ENCODE measurements at regions not wholly inside any gene's neighbourhood (a gene's known extent, or its start where the extent isn't known, plus 50 kb on each side); places are given as distances from the start of the nearest gene placed in this dataset.
A peak's percentile ranks its signal among the peaks of the same experiment; 100 is the strongest.
"Not testable (repeated sequence)": the region's sequence is repeated elsewhere in the genome, so short reads cannot be mapped to it uniquely, and the experiment has no call there.

- no peak for DNase-seq
These were observed 742.5 kb downstream of the TBC1D22A start for GRCh38 chr22:47504962-47505361.

DNA sequence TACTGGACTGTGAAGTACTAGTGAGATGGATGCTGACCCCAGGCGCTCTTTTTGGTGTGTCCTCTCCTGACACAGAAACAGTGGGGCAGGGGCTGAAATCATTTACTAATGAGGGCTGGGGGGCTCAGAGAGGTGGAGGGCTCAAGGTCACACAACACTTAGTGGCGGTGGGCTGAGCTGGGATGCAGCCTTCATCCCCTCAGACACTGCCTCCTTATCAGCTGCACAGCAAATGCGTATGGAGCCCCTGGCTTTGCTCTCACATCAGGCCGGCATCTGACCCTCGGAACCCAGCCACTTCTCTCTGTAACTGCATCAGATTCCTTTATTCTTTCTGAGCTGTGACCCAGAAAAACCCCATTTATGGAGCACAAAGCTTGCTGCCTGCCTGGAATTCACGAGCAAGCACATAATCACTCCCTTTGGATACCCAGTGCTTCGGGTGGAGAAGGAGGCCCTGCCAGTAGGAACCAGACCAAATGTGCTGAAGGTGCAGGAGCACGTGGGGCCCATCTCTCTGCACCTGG, 736.6 kb downstream of the TBC1D22A start:
- DNase-seq: no peak

GRCh38 chr22:47497666-47498065, 735.2 kb downstream of the TBC1D22A start:
- no peak for DNase-seq

DNA sequence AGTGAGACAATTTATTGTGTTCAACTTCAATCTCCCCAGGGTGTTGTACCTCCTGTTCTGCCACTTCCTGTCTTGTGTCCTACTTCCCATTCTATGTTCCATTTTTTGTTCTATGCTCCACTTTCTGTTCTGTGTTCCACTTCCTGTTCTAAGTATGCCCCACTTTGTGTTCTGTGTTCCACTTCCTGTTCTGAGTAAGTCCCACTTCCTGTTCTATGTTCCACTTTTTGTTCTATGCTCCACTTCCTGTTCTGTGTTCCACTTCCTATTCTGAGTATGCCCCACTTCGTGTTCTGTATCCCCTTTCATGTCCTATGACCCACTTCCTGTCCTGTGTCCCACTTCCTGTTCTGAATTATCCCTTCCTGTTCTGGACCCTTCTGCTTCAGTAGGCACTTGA, 732.7 kb downstream of the TBC1D22A start:
- peak; percentile 10 for DNase-seq

- DNase-seq: not testable (repeated sequence)
These were observed 725.7 kb downstream of the TBC1D22A start for GRCh38 chr22:47488131-47488530.

GRCh38 chr22:47486569-47487312, 724.3 kb downstream of the TBC1D22A start:
- no peak for DNase-seq

DNA sequence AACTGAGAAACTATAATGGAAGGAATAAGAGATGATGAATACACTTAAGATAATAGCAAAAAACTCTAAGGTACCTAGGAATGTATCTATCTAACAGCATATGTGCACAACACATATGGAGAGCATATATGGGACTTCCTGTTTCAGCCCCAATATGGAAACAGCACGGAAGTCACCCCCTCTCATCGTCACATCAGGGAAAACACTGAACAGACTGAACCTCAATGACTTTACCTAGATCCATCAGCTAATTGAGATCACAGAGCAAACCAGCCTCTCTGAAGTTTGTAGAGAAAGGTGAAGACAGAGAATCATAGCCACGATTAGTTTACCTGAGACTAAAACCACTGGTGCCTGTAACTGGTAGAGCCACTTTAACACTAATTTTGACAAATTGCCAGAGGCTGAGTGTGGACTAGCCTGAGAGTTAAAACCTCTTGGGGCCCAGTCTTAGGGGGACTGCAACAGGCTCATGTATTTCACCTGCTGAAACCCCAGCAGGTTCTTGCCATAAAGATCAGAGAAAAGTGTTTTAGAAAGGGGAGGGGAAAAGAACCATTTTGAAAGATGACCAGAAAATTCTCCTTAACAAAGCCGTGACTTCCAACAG, 722.6 kb downstream of the TBC1D22A start:
- DNase-seq: no peak

DNA sequence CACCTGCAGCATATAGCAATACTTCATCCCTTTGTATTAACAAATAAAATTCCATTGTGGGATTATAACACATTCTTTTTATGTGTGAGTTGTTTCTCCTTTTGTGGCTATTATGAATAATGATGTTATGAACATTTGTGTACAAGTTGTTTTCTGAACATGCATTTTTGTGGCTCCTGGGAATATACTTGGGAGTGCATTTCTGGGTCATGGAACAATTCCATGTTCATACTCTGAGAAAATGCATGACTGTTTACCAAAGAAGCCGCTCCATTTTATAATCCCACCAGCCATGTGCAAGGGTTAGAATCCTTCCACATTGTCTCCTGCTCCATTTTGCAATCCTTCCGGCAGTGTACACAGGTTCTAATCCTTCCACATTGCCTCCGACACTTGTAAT, 713.8 kb downstream of the TBC1D22A start:
- no peak for DNase-seq

- DNase-seq: no peak
These were observed 712.4 kb downstream of the TBC1D22A start for GRCh38 chr22:47474895-47475294.

DNA sequence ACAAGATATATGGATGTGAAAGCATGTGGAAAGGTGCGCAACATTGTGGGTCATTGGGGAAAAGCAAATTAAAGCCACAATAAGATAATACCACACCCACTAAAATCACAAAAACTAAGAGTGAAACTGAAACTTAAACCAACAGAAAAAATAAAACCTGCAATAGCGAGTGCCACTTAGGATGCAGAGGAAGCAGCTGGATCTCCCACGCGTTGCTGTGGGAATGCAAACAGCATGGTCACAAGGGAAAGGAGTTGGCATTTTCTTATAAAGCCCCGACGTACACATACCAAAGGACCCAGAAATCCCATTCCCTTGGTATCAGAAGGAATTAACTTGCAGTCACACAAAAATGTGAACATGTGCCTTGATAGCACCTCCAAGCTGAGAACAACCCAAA, 712.0 kb downstream of the TBC1D22A start:
- DNase-seq: no peak

- no peak for DNase-seq
These were observed 710.2 kb downstream of the TBC1D22A start for GRCh38 chr22:47472636-47473035.

DNA sequence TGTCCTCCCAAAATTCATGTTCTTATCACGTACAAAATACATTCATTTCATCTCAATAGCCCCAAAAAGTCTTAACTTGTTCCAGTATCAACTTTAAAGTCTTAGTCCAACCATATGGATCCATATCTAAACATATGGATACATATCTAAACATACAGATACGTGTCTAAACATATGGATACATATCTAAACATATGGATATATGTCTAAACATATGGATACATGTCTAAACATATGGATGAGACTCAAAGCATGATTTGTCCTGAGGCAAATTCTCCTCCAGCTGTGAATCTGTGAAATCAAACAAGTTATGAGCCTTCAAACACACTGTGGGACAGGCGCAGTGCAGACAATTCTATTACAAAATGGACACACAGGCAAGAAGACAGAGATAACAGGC, 709.0 kb downstream of the TBC1D22A start:
- no peak for DNase-seq

GRCh38 chr22:47465809-47466208, 703.4 kb downstream of the TBC1D22A start:
- no peak for DNase-seq

- no peak for DNase-seq
These were observed 702.8 kb downstream of the TBC1D22A start for GRCh38 chr22:47465222-47465621.

DNA sequence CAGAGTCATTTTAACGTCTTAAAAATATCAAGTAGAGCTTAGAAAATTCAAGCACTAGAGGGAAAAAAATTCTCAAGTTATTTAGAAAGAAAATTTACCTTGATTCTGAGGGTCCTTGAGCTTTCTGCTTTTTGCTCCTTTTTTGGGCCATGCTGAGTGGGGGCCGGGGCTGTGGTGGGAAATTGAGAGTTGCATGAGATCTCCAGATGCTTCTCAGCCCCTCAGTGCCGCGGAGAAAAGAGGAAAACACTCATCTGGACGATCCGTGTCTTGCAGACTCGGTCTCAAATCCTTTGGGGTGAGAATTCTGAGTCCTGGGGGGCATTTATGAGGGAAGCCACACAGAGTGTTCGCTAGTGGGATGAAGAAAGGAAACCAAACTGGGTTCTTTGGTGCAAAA, 700.8 kb downstream of the TBC1D22A start:
- no peak for DNase-seq

GRCh38 chr22:47460861-47461260, 698.4 kb downstream of the TBC1D22A start:
- DNase-seq: no peak

- no peak for DNase-seq
These were observed 697.7 kb downstream of the TBC1D22A start for GRCh38 chr22:47460176-47460575.

DNA sequence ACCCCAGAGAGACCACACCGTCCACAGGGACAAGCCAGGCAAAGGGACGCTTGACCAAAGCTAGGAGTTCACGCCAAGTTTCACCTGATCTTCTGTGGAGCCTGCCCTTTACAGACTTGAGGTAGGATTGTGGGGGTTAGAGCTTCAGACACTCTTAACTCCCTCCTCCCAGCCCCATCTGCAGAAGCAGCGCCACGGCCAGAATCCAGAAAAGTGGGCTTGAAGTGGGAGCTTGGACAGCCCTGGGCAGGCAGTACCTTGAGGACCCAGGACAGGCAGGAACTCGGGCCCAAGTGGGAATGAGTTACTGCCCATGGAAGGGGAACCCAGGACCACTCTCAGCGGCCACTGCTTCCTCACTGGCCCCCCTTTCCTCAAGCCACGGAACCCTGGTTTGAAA, 695.9 kb downstream of the TBC1D22A start:
- DNase-seq: no peak

GRCh38 chr22:47457509-47458300, 695.3 kb downstream of the TBC1D22A start:
- no peak for DNase-seq

DNA sequence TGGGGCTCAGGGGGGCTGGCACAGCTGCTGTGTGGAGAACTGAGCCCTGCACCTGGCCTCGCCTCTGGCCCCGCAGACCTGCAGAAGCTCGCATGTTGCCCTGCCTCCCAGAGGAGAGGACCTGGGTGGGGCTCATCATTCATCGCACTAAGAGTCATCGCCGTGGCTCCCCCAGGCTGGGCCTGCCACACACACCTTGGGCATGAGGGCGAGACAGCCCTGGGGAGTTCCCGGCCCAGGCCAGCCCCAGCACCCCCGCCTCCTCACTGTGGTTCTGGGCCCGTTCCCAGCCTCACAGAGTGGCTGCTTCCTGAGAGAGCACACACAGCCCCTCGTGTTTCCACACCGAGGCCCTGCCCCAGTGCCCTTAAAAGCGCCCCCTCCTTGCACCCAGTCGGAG, 694.6 kb downstream of the TBC1D22A start:
- no peak for DNase-seq

- DNase-seq: no peak
These were observed 693.6 kb downstream of the TBC1D22A start for GRCh38 chr22:47456031-47456430.

DNA sequence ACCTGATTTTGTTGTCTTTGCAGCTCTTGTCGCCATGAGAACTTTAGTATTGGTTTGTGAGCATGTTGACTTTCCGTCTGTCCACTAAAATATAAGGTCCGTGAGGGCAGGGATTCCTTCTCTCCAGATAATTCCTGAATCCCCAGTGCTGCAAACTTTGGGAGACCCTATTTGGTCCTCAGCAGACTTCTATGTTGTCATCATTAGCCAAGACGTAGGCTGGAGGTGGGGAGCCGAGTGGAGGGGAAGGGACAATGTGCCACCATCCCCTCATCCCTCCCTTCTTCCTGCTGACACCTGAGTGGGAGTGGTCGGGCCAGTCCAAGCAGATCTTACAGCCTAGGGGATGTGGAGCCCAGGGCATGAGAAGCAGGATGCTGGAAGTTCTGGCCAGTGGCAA, 690.6 kb downstream of the TBC1D22A start:
- no peak for DNase-seq

GRCh38 chr22:47452184-47452583, 689.7 kb downstream of the TBC1D22A start:
- DNase-seq: peak; percentile 41

Measured in hematopoietic multipotent progenitor cell treated with erythropoietin and hydrocortisone succinate and interleukin-3 and kit ligand, for 4 days (in vitro differentiated cells).